AG04449 (cell line): ENCODE measurements at regions not wholly inside any gene's neighbourhood (a gene's known extent, or its start where the extent isn't known, plus 50 kb on each side); places are given as distances from the start of the nearest gene placed in this dataset.

Experiments used
- CTCF ChIA-PET: fragments of 350-600 bp; formaldehyde crosslinking; extraction: SDS; loops from one replicate; lab custom pipeline; 2021; ENCODE audit warnings: antibody characterized with exemption; lab: Yijun Ruan, JAX
- POLR2A ChIA-PET: fragments of 400-600, 350-600 bp; formaldehyde crosslinking; extraction: SDS; loops from one replicate; lab custom pipeline; 2020; ENCODE audit warnings: antibody characterized with exemption, inconsistent platforms; lab: Yijun Ruan, JAX
- DNase-seq: peaks from one replicate; pipeline ENCODE4 v3.0.0-alpha.2; 2010; ENCODE audit warnings: low read depth, low spot score
- H3K4me3 ChIP-seq: 2 replicates; pipeline ENCODE4 v1.5.1; 2011; ENCODE audit warnings: low read depth, mild to moderate bottlenecking, control low read depth, low read length
- TF ChIP-seq, protein P1 (sequence below): IDR thresholded peaks from one replicate; pipeline ENCODE4 v1.5.1; 2011; ENCODE audit warnings: mild to moderate bottlenecking, moderate library complexity, low read length, control low read depth, inconsistent platforms; ENCODE audit not compliant: insufficient read depth; ENCODE audit errors: missing control alignments

- CTCF ChIA-PET = interaction anchor here (1.0 kb wide), 1 partner anchor 11 kb away, joined by 3 read pairs; no protein-coding TSS in a partner anchor
- no peak overlapping the region for H3K4me3 ChIP-seq
- no peak for DNase-seq
- TF ChIP-seq, protein P1, sequence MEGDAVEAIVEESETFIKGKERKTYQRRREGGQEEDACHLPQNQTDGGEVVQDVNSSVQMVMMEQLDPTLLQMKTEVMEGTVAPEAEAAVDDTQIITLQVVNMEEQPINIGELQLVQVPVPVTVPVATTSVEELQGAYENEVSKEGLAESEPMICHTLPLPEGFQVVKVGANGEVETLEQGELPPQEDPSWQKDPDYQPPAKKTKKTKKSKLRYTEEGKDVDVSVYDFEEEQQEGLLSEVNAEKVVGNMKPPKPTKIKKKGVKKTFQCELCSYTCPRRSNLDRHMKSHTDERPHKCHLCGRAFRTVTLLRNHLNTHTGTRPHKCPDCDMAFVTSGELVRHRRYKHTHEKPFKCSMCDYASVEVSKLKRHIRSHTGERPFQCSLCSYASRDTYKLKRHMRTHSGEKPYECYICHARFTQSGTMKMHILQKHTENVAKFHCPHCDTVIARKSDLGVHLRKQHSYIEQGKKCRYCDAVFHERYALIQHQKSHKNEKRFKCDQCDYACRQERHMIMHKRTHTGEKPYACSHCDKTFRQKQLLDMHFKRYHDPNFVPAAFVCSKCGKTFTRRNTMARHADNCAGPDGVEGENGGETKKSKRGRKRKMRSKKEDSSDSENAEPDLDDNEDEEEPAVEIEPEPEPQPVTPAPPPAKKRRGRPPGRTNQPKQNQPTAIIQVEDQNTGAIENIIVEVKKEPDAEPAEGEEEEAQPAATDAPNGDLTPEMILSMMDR = no peak
- POLR2A ChIA-PET = no interaction called here
Observed at GRCh38 chr18:10329101-10329500, 125.3 kb upstream of the APCDD1 start.

GRCh38 chr18:10330428-10330827, 124.0 kb upstream of the APCDD1 start:
- ChIA-PET CTCF (no interaction called here), POLR2A (no interaction called here)
- DNase-seq = no peak
- no peak overlapping the region for H3K4me3 ChIP-seq
- TF ChIP-seq, protein P1 = no peak

GRCh38 chr18:10332452-10332851, 122.0 kb upstream of the APCDD1 start:
- no peak for DNase-seq
- ChIA-PET CTCF (no interaction called here), POLR2A (no interaction called here)
- no peak overlapping the region for H3K4me3 ChIP-seq
- TF ChIP-seq, protein P1 = no peak

DNA sequence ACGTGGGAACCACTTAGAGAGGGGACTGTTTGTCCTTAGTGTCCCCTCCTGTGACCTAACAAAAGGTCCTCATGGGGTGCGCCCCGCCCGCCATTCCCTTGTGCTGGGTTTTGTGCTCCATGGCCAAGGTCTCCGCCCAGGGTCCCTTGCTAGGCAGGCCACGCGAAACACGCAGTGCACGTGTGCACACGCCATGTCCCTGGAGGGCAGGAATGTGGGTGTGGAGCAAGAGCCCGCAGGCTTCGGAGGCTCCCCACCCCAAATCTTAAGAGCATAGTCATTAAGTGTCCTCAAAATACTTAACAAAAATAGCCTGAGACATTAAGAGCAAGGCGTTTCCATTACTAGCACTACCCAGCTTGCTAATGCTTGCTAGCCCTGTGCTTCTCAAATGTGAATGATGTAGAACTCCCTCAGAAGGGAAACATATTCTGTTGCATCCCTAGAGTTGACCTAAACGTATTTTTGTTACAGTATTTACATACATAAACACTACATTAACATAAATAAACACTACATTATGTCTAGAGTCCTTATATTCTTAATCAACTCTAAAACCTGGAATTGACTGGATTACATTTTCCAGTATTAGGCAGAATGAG, 117.6 kb upstream of the APCDD1 start:
- H3K4me3 ChIP-seq = no peak overlapping the region
- ChIA-PET POLR2A (interaction anchor here (0.7 kb wide), 1 partner anchor 74 kb away, joined by 3 read pairs; no protein-coding TSS in a partner anchor), CTCF (no interaction called here)
- TF ChIP-seq, protein P1 = no peak
- DNase-seq = no peak

- H3K4me3 ChIP-seq = no peak overlapping the region
- CTCF ChIA-PET = no interaction called here
- DNase-seq = no peak
- POLR2A ChIA-PET = no interaction called here
- TF ChIP-seq, protein P1 = no peak
Observed at GRCh38 chr18:10340821-10341220, 113.6 kb upstream of the APCDD1 start.

- DNase-seq = no peak
- CTCF ChIA-PET = no interaction called here
- no peak overlapping the region for H3K4me3 ChIP-seq
- TF ChIP-seq, protein P1 = no peak
- POLR2A ChIA-PET = no interaction called here
Observed at GRCh38 chr18:10343778-10344177, 110.7 kb upstream of the APCDD1 start.
